GM12892 (cell line): ENCODE measurements at regions not wholly inside any gene's neighbourhood (a gene's known extent, or its start where the extent isn't known, plus 50 kb on each side); places are given as distances from the start of the nearest gene placed in this dataset.

Experiments
- POLR2A ChIP-seq: IDR thresholded peaks from 2 replicates; pipeline ENCODE4 v1.6.1; 2011; ENCODE audit warnings: low read depth, low read length, control low read depth
- TAF1 ChIP-seq: IDR thresholded peaks from 2 replicates; pipeline ENCODE4 v1.6.1; 2011; ENCODE audit warnings: low read depth, mild to moderate bottlenecking, control low read depth, low read length, borderline replicate concordance

- TF ChIP-seq POLR2A (no peak), TAF1 (no peak)
Observed at GRCh38 chr1:227369102-227369760, 50.9 kb upstream of the CDC42BPA start.
